Vagina (tissue), 2 donors: ENCODE measurements at regions not wholly inside any gene's neighbourhood (a gene's known extent, or its start where the extent isn't known, plus 50 kb on each side); places are given as distances from the start of the nearest gene placed in this dataset.

Experiments
- CTCF ChIP-seq, 3 experiments: fragments of 450-650 bp in 2 of 3; fragments of 200-600 bp in 1 of 3; sonication (generic) in 1 of 3; IDR thresholded peaks; one replicate each; pipeline ENCODE4 v1.5.1; 2017 to 2019; ENCODE audit warnings: antibody characterized with exemption in 3 of 3, mild to moderate bottlenecking in 2 of 3, moderate library complexity in 2 of 3
- POLR2A ChIP-seq, 2 donors: fragments of 450-650 bp; IDR thresholded peaks; one replicate each; pipeline ENCODE4 v1.6.1; 2017; ENCODE audit warnings: antibody characterized with exemption in 2 of 2, mild to moderate bottlenecking in 2 of 2, moderate library complexity in 2 of 2

- no peak for TF ChIP-seq CTCF (IDR thresholded peaks at IDR 0.05)
- no peak for TF ChIP-seq POLR2A (IDR thresholded peaks at IDR 0.05)
Observed at GRCh38 chr7:19284136-19284535, 138.9 kb upstream of the FERD3L start.
